BE2C (cell line): ENCODE measurements at regions not wholly inside any gene's neighbourhood (a gene's known extent, or its start where the extent isn't known, plus 50 kb on each side); places are given as distances from the start of the nearest gene placed in this dataset.

Experiments used
- DNase-seq: peaks from one replicate; pipeline ENCODE4 v3.0.0-alpha.2; 2020
- H3K27me3 ChIP-seq: fragments of 250-450 bp; sonication (Bioruptor Pico); 2 replicates; pipeline ENCODE4 v1.5.1; 2020; ENCODE audit warnings: mild to moderate bottlenecking
- H3K36me3 ChIP-seq: fragments of 250-450 bp; sonication (Bioruptor Pico); 2 replicates; pipeline ENCODE4 v1.5.1; 2020; ENCODE audit warnings: mild to moderate bottlenecking
- H3K4me1 ChIP-seq: fragments of 250-450 bp; sonication (Bioruptor Pico); 2 replicates; pipeline ENCODE4 v1.5.1; 2020
- H3K4me3 ChIP-seq: 2 replicates; pipeline ENCODE4 v1.5.1; 2011; ENCODE audit warnings: low read depth, low read length
- H3K9me3 ChIP-seq: fragments of 250-450 bp; sonication (Bioruptor Pico); 2 replicates; pipeline ENCODE4 v1.5.1; 2020
- CTCF ChIP-seq: IDR thresholded peaks from 2 replicates; pipeline ENCODE4 v1.5.1; 2012; ENCODE audit warnings: mild to moderate bottlenecking, low read depth, low read length

- no peak overlapping the region for H3K4me3 ChIP-seq
- H3K27me3 ChIP-seq, result no peaks in the 10 kb centered on the region
- 0 out of 2 replicates have a peak, but pooled peaks cover 3% of the 10 kb centered on the region for H3K4me1 ChIP-seq
- no peaks in the 10 kb centered on the region for H3K36me3 ChIP-seq
- no peaks in the 10 kb centered on the region for H3K9me3 ChIP-seq
- TF ChIP-seq CTCF, result no peak
- DNase-seq, result no peak
These were observed 269.3 kb upstream of the ID2 start for GRCh38 chr2:8412586-8412985.

GRCh38 chr2:8413589-8414135, 268.2 kb upstream of the ID2 start:
- H3K4me1 ChIP-seq, result 0 out of 2 replicates have a peak, but pooled peaks cover 3% of the 10 kb centered on the region
- no peak for TF ChIP-seq CTCF
- H3K36me3 ChIP-seq, result no peaks in the 10 kb centered on the region
- no peaks in the 10 kb centered on the region for H3K27me3 ChIP-seq
- no peak overlapping the region for H3K4me3 ChIP-seq
- no peak for DNase-seq
- H3K9me3 ChIP-seq, result no peaks in the 10 kb centered on the region

GRCh38 chr2:8414946-8415879, 266.6 kb upstream of the ID2 start:
- Histone ChIP-seq H3K9me3 (no peaks in the 10 kb centered on the region), H3K4me3 (no peak overlapping the region), H3K36me3 (no peaks in the 10 kb centered on the region), H3K4me1 (no peaks in the 10 kb centered on the region), H3K27me3 (no peaks in the 10 kb centered on the region)
- no peak for DNase-seq
- no peak for TF ChIP-seq CTCF

- Histone ChIP-seq H3K4me3 (no peak overlapping the region), H3K9me3 (no peaks in the 10 kb centered on the region), H3K36me3 (no peaks in the 10 kb centered on the region), H3K27me3 (no peaks in the 10 kb centered on the region), H3K4me1 (no peaks in the 10 kb centered on the region)
- DNase-seq, result no peak
- no peak for TF ChIP-seq CTCF
These were observed 265.8 kb upstream of the ID2 start for GRCh38 chr2:8416001-8416571.

GRCh38 chr2:8416849-8417832, 264.7 kb upstream of the ID2 start:
- no peaks in the 10 kb centered on the region for H3K27me3 ChIP-seq
- H3K4me3 ChIP-seq, result no peak overlapping the region
- no peak for TF ChIP-seq CTCF

More at GRCh38 chr2:8416849-8417832, 264.7 kb upstream of the ID2 start:
- Histone ChIP-seq H3K36me3 (no peaks in the 10 kb centered on the region), H3K9me3 (no peaks in the 10 kb centered on the region), H3K4me1 (no peaks in the 10 kb centered on the region)
- peak; percentile 28 for DNase-seq
